AG08396 (cell line): ENCODE measurements at regions not wholly inside any gene's neighbourhood (a gene's known extent, or its start where the extent isn't known, plus 50 kb on each side); places are given as distances from the start of the nearest gene placed in this dataset.

ENCODE experiments used
- DNase-seq: peaks from one replicate; pipeline ENCODE4 v3.0.0; 2012; ENCODE audit warnings: low spot score, mixed read lengths

DNA sequence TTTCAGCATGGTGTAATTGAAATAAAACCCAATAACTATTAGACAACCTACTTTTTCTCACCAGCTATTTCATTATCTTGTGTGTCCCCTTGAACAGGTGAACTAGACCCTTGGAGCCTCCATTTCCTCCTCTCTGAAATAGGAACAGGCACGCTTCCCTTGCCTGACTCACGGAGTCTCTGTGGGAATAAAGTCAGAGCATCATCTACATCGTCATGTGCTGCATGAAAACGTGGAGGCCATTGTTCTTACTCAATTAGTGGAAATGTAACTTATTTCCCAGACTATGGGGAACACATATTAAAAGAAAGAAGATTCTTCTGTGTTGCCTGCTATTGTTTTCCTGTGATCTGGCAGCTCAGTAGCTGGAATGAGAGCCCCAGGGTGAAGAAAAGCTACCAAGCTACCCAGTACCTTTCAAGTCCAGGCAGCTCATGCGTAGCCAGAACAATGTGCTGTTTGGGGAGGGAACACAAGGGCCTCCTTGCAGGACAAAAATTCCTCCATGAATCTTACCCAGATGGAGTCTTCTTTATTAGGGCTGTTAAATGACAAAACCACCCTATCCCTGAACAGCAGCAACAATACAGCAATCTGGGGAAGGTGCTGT is 59.8 kb downstream of the SOX11 start:
- no peak for DNase-seq

DNA sequence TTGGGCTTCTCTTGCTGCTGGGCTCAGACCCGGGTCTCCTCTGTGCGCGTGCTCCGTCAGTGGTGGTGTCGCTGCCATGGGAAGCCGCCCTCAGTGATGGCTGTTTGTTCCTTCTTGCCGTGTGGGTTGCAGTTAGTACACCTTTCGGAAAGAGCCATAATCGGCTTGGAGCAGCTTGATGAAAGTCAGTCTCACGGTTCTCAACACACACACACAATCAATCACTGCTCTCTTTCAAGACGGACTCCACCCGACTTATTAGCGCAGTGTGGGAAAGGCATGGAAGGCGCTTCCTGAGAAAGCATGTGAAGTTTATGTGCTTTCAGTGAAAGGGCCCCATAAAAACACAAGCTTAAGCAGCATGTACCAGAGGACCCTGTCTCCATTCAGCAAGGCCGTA is 64.1 kb downstream of the SOX11 start:
- DNase-seq: no peak

DNA sequence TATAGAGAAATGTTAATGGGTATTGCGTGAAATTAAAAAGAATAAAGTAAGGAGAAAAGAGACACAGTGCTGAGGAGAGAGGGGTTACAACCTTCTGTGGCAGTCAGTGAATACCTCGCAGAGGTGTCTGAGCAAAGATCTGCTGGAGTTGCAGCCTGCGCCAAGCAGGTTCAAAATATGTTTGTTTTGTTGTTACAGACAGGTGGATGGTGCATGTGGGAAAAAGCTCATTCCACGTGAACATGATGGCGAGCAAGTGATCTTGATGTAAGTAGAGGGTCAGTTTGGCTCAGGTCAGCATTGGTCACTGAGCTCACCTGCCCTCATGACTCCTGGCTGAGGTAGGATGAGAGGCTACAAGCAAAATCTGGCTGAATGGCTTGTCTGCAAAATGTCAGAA is 66.2 kb downstream of the SOX11 start:
- no peak for DNase-seq

DNA sequence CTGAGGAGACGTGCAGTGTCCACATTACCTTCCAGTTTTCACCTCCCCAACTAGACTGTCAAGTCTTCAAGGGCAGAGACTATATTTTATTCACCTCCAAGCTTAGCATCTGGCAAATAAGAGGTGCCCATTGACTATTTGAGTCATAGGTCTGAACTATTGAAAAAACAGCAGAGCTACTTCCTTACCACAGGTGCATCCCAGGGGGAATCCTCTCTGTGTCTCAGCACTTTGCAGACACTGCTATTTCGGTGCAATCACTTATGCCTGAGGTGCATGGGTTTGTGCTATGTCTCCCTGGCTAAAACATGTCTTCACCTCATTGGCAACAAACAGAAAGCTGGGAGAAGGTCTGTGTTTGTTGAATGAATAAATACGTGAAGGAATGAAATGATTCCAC is 67.8 kb downstream of the SOX11 start:
- DNase-seq: no peak

DNA sequence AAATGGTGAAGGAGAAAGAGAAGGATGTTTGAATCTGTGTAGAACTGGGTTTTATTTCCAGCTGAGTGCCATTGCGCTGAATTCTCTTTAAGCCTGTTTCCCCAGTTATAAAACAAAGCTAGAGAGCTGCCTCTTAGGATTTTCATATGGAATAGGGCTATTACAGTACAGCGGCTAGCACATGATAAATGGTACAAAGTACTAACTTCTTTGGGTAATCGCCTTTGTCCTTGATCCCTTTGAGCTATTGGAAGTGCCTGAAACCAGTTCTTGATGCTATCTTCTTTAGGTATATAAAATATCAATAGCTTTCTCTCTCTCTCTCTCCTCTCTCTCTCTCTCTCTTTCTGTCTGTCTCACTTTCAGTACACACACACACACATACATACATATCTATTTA is 71.3 kb downstream of the SOX11 start:
- DNase-seq: no peak

DNA sequence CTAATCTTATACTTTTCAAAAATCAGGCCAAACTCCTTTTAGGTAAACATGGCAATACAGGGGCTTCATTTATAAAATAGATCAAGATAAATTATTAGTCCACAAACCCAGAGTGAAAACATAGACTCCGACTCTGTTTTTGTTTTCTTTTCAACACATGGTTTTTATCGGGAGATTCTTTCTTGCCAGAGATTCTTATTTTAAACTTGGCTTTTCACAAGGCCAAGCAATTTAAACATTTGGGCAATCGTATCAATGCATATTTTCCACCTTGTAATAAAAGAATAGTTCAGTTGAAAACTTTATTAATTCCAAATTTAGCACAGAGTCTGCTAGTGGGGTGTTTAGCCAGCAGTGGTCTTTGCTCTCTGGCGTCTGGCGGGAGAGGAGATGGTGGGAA is 71.9 kb downstream of the SOX11 start:
- no peak for DNase-seq

DNA sequence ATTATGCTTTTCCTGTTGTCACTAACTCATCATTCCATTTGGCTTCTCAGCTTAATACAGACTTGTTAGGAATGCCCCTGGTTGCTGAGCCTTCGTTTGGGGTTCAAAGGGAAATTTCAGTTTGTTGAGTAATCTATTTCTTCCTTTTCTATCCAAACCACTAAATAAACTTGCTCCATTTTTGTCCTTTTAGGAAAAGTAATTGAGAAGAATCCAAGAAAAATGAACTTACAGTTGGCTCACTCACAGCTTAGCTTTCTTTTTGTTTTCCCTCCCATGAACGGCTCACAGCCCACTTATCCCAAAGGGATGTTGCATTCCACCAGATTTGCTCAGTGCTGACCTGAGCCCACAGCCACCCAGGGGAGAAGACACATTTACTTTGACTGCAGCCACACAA is 73.9 kb downstream of the SOX11 start:
- peak; percentile 8 for DNase-seq

DNA sequence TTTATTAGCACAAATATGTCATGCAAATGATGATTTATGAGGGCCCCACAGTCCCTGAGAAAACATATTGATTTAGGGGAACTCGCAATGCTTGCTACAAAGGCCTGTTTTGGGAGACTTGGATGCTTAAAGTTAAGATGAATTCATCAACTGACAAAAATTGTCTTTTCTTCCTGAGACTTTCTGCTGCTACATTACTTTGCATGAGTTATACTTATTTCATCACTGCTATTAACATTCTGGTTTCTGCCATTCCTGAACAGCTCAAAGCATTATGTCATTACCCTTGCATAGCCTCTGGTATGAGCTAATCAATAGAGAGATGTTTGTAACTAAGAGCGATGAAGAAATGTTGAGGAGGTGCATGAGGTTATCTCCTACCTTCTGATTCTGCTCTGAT is 74.4 kb downstream of the SOX11 start:
- DNase-seq: peak; percentile 18

DNA sequence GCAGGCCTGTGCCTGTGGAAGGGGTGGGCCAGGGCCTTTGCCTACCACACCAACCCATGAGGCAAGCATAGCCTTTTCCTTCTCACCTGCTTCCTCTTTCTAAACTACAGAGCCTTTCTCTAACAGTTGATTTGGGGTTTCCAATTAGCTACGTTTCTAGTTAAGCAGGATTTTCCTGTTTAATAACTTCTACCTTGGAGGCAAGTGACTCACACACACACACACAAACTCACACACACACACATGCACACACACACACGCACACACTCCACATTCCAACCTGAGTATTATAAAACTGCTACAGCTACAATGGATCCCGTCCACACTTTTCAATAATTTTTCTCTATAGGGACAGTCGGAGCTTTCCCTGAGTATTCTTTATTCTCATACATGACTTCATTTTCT is 84.9 kb downstream of the SOX11 start:
- DNase-seq: no peak

DNA sequence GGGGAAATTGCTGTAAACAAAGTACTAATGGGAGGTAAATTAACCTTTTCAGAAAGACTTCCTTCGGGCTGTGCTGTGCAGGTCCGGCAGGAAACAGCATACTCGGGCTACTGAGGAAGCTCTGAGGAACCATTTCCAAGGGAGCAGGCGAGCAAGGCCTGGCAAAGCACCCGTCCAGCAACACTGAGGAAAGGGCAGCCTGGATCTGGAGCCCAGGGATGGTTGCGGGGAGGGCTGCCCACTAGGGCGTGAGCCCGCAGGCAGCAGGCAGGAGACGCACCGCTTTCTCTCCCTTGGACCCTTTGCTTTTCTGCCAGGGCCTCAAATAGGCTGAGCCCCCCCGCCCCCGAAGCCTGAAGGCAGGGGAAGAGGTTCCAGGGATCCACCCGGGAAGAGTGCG is 89.5 kb downstream of the SOX11 start:
- no peak for DNase-seq

DNA sequence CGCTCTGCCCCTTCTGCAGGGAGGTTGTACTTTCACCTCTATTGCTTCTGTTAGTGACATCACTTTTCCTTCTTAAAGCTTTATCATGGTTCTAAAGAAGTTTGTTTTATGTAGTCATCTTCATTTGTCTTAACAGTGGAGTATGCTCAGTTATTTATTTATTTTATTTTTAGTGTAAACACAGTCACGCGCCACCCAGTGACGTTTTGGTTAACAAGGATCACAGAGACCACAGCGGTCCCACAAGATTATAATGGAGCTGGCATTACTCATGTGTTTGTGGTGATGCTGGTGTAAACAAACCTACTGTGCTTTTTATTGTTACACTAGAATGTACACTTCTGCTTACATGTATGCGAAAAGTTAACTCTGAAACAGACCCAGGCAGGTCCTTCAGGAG is 89.9 kb downstream of the SOX11 start:
- DNase-seq: no peak

DNA sequence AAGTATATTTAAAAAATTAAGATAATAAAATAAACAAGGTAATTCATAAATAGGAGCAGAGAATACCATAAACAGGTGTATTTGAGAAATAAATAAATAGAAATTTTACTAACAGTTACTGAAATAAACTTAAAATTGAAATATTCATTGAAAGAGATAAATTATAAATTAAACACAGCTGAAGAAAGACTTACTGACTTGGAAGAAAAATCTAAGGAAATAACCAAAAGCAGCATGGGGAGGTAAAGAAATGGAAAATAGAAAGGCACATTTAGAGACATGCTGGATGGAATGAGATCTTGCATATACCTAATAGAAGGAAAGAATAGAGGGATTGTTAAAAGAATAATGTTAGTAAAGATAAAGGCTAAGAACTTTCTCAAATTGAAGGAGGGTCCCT is 96.3 kb downstream of the SOX11 start:
- DNase-seq: no peak

DNA sequence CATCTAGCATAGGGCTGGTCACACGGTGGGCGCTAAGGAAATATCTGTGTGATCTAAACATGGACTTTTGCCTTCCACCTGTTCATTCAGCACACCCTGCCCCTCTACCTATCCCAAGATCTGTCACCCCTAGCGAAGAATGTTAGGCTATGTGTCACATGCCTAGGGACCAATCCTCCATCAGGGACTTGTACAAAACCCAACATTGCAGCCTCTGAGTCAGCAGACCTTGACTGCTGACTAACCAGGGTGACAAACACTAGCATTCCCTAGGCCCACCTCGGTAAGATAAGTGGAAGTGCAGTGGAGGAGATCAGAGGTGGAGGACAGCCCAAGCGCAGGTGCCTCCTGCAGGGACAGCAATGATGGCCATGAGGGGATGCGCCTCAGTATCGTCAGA is 99.2 kb downstream of the SOX11 start:
- no peak for DNase-seq

DNA sequence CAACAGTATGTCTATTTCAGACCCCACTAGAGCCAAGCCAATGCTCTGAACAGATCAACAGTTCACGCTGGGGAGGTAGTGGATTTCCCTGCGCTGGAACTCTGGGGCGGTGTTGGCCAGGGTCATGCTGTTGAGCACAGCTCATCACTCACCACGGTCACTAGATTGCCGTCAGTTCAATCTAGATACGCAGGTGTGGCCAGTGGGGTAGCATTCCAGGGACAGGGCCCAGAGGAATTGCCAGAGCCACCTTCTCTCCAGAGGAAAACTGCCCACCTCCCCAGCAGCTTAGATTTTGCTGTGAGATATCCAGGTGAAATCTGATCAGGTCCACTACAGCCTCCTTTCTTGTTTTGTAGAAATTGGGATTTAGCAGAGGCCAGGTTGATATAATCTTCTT is 101.8 kb downstream of the SOX11 start:
- no peak for DNase-seq

DNA sequence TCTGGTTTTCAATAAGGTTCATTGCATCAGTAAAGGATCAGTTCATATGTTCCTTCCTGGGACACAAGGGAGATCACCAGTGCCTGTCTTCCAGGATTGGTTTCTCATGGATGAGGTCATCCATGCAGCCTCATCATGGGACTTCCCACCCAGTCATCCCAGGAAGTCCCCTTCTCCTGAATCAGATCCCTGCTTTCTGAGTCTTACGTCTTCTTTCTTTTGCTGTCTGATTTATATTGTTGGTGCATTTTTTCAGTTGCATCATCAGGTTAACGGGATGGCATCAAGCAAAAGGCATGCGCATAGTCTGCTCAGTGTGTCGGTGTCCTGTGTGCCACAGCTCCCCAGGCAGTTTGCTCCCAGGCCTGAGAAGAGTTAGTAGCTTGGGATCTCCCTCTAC is 105.9 kb downstream of the SOX11 start:
- DNase-seq: no peak

DNA sequence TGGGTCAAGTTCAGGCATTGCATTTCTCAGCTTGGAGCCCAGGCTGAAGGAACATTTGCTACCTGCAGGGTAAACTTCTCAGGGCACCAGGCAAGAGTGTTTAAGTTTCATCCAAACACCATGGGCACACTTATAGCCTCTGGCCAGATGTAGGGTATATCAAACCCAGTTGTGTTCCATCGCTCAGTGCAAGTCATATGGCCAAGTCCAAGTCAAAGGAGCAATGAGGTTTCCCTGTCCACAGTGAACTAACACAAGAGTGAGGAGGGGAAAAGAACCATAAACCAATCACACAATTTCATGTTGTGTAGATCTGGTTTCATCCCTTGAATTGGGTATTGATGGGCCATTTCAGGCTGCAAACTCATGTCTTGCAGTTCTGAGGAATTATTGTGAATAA is 107.2 kb downstream of the SOX11 start:
- no peak for DNase-seq

DNA sequence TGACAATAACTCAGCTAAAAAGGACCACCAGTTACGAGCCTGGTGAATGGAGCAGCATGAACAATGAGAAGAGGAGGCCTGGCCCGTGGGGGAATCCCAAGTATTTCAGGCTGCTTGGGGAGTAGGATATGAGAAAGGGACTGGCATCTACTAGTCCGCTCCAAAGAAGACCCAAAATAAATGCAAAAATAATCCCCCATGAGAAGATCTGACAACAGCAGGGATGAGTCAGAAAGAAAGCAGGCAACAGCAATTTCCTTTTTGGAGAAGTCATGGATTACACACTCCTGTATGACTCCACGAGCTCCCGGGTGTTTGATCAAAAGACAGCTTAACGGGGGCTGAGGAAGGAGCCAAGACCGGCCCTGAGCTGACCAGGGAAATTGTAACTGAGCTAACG is 111.4 kb downstream of the SOX11 start:
- DNase-seq: no peak

DNA sequence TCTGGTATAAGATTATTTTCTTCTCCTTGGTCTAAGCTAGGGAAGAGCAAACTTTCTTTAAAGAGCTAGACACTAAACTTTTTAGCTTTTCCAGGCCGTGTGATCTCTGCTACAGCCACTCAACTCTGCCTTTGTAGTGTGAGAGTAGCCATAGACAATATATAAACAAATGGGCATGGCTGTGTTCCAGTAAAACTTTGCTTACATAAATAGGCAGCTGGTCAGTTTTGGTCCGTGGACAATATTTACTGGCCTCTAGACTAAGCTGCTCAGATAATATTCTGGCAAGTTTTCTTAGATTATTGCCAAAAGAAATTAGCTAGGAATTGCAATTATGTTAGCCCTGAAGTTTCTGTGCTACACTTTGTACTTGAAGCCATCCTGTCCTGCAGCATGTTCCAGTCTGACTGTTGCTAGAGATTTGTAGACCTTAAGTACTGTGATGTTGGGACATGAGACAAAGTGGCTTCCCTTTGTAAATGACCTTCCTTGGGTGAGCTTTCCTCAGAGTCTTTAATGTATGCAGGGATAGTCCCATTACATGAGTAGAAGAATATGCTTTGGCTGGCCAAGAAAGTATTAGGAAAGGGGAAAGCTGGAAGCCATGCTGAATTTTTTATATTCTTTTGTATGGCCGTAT is 126.9 kb downstream of the SOX11 start:
- no peak for DNase-seq

DNA sequence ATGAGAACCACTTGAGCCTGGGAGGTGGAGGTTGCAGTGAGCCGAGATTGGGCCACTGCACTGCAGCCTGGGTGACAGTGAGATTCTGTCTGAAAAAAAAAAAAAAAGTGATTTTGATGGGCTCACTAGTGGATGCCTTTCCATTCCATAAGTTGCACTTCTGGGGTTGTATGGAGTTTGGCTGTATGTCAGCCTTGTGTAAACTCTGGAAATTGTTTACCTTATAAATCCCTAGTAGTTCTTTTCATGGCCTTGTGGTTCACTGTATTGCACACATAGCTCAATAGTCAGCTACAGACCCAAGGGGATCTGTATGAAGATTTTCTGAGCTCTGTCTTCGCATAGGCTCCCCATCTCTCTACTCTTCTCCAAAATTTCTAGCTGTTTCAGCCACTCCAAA is 131.9 kb downstream of the SOX11 start:
- no peak for DNase-seq

DNA sequence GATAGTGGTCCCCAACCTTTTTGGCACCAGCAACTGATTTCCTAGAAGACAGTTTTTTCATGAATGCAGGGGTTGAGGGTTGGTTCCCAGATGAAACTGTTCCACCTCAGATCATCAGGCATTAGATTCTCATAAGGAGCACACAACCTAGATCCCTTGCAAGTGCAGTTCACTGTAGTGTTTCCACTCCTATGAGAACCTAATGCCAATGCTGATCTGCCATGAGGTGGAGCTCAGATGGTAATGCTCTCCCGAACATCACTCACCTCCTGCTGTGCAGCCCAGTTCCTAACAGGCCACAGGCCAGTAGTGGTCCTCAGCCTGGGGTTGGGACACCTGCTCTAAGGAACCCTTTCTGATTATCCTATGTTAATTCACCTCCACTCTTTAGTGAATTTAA is 133.5 kb downstream of the SOX11 start:
- no peak for DNase-seq

DNA sequence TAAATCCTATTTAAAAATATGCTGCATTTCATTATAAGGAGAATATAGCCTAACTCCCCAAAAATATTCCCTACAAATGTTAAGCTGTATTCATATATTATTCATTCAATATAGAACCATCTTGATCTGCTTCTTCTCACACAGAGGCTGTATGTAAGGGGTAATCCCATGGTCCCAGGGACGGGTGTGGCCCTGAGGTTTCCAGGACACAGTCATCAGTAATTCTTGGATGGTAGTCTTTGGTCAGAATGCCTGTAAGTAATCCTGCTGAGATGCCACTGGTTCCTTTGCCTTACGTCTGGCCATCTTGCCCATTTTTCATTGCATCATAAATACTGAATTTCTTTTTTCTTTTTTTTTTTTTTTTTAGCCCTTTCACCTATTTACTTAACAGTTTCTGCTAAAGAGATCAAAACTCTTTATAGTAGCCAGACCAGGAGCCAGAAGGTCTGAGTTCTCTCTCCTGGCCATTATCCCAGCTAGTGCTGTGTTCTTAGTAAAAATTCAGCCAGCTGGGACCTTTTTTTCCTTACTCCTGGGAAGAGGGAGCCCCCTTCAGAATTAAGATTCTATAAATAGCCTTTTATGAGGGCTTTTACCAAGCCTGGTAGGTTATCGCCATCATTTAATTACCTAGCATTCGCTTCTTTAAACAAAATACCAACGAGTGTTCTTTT is 134.9 kb downstream of the SOX11 start:
- DNase-seq: no peak

DNA sequence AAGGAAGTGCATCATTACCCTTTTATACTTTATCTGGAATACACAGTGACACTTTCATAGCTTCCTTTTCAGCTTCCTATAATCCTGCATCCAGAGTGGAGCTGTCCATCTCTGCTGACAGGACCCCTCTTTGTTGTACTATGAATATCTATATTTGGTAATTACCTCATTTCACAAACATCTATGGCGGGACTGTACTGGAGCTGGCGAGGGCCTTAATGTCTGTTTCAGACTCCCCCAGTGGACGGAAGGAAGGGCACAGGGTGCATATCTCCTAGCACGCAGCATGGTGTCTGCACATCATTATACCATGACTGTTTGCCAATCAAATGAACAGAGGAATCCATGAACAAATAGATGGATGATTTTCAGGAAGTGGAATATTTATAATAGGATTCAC is 142.3 kb downstream of the SOX11 start:
- no peak for DNase-seq

DNA sequence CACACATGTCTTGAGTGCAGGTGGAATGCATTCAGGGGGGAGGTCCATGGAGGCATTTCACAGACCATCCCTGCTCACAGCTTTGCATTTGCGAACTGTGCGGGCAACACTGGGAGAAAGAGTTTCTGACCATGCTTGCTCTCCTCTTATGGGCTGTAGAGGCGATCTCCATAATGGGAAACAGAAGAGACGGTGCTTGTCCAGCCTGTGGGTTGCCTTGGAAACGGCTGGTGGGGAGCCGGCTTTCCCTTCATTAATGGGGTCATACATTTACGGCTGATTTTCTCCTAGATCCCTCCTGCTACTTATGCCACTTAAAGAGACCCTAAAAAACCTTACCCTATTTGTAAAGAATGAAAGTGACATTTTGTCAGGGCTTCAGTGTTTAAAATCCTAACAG is 147.4 kb downstream of the SOX11 start:
- no peak for DNase-seq

DNA sequence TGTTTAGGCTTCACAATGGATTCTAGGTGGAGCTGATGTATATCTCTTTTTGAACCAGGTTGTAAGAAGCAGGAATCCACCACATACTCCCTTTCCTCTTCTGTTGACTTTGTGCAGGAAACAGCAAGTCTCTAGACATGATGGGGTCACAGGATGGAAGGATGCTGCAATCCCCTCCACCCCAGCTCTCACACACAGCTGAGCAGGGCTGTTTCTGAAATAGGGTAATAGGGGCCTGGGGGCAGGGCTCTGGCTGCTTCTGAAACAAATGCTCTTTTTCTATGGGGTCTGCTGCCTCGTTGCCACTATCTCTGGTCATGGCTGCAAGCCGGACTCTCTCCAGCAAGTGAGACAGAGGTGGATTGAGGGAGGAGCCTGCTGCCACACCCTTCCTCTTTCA is 148.9 kb downstream of the SOX11 start:
- DNase-seq: no peak
